NCI-H524 treated with DMSO at 0.1 percent for 48 hours (cell line): ENCODE measurements at regions not wholly inside any gene's neighbourhood (a gene's known extent, or its start where the extent isn't known, plus 50 kb on each side); places are given as distances from the start of the nearest gene placed in this dataset.
A peak's percentile ranks its signal among the peaks of the same experiment; 100 is the strongest.

ENCODE experiments used
- DNase-seq: peaks from one replicate; lab custom pipeline; 2025; lab: John Stamatoyannopoulos, UW

DNA sequence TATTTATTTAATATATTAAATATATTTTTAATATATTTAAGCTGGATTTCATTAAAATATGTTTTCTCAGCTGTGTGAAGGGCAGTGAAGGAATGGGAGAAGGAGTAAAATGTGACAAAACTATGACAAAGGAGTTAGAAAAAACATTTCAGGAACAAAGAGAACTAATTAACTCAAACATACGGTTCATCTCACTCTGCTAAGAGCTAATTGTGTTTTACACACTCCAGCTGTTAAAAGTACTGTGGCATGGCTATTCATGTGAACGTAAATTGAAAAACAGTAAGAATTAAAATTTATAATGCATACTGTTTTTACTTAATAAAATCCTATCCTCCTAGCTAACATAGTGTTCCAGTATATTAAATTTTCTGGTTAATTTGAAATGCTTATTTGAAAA, 262.5 kb upstream of the GNAI1 start:
- DNase-seq: no peak

GRCh38 chr7:79868010-79868409, 266.6 kb upstream of the GNAI1 start:
- no peak for DNase-seq

- DNase-seq: no peak
Measured at GRCh38 chr7:79862447-79863210, 272.0 kb upstream of the GNAI1 start.

- no peak for DNase-seq
Measured at GRCh38 chr7:79855172-79855571, 279.5 kb upstream of the GNAI1 start.

DNA sequence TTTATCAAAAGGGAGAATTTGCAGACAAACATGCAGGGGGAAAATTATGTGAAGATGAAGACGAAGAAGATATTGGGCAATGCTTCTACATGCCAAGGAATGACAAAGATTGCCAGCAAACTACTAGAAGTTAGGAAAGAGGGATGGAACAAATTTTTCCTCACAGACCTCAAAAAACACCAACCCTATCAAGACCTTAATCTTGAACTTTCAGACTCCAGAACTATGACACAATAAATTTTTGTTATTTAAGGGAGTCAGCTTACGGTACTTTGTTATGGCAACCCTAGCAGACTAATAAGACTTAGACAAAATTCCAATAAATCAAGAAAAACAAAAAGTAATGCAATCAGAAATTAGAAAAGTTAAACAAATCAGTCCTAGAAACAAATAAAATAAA, 280.0 kb upstream of the GNAI1 start:
- DNase-seq: no peak

- DNase-seq: no peak
Measured at GRCh38 chr7:79837915-79838314, 296.7 kb upstream of the GNAI1 start.

- no peak for DNase-seq
Measured at GRCh38 chr7:79833616-79834015, 301.0 kb upstream of the GNAI1 start.

- DNase-seq: no peak
Measured at GRCh38 chr7:79828866-79829265, 305.8 kb upstream of the GNAI1 start.

DNA sequence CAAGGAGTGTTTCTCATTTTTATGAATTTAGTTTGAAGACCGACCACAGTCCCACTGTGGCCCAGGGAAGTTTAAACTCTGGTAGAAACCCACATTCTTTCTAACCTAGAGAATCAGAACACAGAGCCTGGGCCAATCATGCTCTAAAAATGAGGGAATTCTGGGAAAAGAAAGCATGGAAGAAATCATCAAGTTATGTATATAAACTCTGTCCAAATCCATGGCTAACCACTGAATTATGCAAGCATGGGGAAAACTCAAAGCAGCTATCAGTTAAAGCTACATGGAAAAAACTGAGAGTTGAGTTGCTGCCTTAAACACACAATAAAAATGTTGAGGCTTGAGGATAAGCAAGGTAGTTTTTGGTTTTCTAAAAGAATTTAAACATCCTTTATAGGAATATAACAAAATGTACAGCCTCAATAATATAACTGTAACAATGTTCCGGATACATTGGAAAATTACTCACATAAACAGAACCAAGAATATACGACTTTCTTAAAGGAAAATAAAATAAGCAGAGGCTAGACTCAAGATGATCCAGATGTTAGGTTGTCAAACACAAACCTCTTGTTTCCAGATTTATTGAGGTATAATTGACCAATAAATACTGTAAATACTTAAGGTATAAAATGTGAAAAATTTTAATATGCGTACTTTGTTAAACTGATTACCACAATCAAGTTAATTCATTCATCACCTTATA, 311.2 kb upstream of the GNAI1 start:
- no peak for DNase-seq

DNA sequence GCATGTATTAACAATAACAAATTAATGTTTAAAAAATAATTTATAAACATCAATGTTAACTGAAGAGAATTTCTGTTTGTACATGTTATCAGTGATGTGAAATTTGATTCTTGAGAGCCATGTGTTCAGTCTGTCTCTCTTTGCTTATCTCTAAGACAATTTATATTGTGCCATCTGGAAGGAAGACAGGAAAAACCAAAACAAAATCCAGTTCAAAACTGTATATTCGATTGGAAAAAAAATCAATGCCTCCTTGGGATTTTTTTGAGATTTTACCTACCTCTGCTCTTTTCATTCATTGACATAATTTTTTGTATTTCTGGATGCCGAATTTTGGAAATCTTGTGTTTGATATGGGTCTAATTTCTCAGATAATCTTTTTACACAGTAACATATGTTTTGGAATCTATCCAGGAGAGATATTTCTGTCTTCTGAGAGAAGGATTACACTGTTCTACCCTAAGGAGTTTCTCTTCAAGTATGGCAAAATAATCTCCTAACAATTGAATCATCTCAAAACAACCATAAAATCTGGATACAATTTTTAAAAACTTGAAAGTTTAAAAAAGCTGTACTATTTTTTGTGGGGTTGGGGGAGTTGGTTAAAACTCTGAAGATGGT, 311.9 kb upstream of the GNAI1 start:
- peak; percentile 69 for DNase-seq

GRCh38 chr7:79820387-79820786, 314.2 kb upstream of the GNAI1 start:
- peak; percentile 63 for DNase-seq

DNA sequence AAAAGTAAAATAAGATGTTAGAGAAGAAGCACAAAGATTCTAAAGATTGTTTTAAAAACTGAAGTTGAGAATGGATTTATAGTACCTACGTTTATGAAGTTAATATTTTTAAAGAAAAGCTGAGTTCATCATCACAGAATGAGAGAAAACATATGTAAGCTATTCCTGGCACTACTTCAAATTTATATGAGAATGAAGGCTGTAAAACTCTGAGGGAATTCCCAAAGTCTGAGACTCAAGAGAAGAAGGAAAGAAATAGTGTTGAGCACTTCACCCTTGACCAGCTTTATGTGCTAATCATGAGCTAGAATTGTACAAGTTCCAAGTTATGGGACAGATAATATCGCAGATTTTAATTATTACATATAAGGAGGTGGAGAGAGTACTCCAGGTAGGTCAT, 323.7 kb upstream of the GNAI1 start:
- no peak for DNase-seq

DNA sequence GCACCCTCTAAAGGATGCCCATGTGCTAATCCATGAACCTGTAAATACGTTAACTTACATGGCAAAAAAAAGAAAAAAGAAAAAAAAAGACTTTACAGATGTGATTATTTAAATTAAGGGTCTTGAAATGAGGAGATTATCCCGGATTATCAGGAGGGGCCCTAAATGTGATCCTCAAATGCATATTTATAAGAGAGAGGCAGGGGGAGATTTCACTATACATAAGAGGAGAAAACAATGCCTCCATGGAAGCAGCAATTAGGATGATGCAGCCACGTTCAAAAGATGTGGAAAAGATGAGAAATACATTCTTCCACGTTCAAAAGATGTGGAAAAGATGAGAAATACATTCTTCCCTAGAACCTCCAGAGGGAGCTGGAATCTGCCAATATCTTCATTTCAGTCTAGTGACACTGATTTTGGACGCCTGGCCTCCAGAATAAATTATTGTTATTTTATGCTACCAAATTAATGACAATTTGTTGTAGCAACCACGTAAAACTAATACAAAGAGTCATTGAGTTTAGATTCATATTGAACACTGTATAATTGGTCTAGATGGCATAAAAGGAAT, 328.4 kb upstream of the GNAI1 start:
- peak; percentile 88 for DNase-seq

DNA sequence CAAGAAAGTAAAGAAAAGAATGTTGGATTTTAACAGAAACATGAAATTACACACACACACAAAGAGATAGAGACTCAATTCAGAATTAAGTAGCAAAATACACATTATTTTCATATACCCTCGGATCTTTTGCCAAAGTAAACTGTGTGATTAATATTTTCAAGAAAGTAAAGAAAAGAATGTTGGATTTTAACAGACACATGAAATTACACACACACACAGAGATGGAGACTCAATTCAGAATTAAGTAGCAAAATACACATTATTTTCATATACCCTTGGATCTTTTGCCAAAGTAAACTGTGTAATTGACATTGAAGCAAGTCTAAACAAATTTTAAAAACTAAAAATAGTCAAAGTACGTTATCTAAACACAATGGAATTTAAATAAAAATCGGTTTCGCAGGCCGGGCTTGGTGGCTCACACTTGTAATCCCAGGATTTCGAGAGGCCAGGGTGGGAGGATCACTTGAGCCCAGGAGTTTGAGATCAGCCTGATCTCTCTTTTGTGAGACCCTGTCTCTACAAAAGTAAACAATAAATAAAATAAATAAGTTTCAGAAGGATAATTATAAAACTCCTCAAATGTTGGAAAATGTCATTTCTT, 337.3 kb upstream of the MAGI2 start:
- no peak for DNase-seq

DNA sequence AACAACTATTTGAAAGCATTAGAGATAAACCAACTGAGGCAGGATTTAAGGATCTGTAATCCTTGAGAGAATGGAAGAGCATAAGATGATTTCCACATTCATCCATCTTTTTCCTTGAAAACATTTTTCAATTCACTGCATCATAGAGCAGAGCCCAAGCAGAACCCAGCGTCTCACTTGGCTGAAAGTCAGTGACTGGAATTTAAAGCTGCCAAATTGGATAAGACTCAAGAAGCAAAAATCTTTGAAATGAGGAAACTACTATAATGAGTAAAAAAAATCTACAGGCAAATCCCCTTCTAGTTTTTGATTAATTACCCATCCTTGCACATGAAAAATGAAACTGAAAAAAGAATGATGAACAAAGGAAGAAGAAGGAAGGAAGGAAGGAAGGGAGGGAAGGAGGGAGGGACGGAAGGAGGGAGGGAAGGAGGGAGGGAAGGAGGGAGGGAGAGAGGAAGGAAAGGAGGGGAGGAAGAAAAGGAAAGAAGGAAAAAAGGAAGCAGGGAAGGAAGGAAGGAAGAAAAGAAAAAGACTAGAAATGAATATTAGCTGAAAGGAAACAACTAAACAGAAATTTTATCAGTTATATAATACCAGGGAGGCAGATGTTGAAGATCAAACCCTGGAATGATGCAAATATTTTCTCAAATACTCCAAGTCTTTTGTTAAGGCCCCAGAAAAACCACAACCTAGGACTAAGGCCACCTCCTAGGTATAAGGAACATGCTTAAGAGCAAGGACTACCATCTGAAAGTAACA, 336.3 kb upstream of the MAGI2 start:
- DNase-seq: no peak

DNA sequence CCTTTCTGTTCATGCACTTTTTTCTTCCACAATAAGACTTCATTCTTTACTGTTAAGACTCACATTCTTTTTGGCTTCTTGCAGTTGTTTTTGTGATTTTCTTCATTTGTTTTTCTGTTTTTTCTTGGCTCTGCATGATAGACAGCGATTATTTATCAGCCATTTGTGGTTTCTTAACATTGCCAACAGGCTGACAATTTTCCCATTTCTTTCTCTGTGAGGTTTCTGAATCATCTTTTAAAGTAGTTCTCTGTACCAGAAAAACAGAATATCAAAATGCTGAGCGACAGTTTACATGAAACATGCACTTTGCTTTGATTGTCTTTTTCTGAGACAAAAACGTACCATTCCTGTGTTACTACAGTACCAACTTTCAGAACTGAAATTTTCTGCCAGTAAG, 334.2 kb upstream of the MAGI2 start:
- DNase-seq: no peak

DNA sequence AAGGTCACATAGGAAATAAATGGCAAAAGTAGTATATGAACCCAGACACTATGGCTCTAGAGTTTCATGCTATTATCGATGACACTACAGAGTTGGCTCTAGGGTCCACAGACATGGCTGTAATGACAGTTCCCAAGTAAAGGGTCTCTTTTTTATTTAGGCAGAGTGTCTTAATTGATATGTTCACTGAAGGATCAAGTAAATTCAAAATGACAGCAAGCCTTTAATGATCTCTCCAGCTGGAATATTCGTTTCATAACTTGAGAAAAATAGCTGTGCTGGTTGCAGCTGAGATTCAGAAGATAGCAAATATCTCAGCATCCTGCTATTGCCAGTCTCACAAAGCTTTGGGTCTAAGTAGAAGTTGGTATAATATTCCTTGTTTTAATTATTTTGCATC, 333.6 kb upstream of the MAGI2 start:
- DNase-seq: no peak

- DNase-seq: no peak
Measured at GRCh38 chr7:79786187-79786586, 332.7 kb upstream of the MAGI2 start.

- no peak for DNase-seq
Measured at GRCh38 chr7:79785556-79785955, 332.1 kb upstream of the MAGI2 start.

- DNase-seq: no peak
Measured at GRCh38 chr7:79782906-79783305, 329.4 kb upstream of the MAGI2 start.

GRCh38 chr7:79782256-79782655, 328.8 kb upstream of the MAGI2 start:
- DNase-seq: no peak

DNA sequence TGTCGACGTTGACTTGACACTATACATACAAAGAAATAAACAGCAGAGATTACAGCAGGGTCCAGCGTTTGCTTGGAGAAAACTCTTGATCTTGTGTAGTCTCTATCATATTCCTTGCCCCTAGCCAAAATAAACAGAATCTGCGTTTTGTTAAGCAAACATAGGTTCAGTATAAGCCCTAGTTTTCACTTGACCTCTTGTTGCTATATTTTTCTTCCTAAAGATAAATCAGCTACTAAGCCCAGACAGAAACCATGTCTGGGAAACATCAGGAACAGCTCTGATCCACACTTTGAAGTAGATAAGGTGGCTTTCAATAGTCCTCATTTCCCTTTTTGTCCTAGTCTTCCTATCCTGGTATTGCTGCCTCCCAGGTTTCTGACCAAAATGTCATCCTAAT, 328.2 kb upstream of the MAGI2 start:
- no peak for DNase-seq
